HG02571 (cell line): ENCODE measurements at regions not wholly inside any gene's neighbourhood (a gene's known extent, or its start where the extent isn't known, plus 50 kb on each side); places are given as distances from the start of the nearest gene placed in this dataset.

Source experiments
- ATAC-seq: cut with Tn5 transposase; IDR thresholded peaks from one replicate; pipeline ENCODE4 v1.9.1; 2021; ENCODE audit warnings: mild to moderate bottlenecking, moderate library complexity; ENCODE audit not compliant: unreplicated experiment

- ATAC-seq, result no peak
These were observed 490.8 kb downstream of the EPM2A start for GRCh38 chr6:145244349-145245100.

GRCh38 chr6:145245119-145245518 lies 490.2 kb downstream of the EPM2A start:
- ATAC-seq, result no peak

- no peak for ATAC-seq
These were observed 487.5 kb downstream of the EPM2A start for GRCh38 chr6:145247692-145248419.

GRCh38 chr6:145250436-145250835 lies 484.9 kb downstream of the EPM2A start:
- no peak for ATAC-seq

GRCh38 chr6:145252737-145253136 lies 482.6 kb downstream of the EPM2A start:
- ATAC-seq, result no peak

GRCh38 chr6:145254649-145255401 lies 480.5 kb downstream of the EPM2A start:
- ATAC-seq, result no peak

- no peak for ATAC-seq
These were observed 477.6 kb downstream of the EPM2A start for GRCh38 chr6:145257704-145258103.

- no peak for ATAC-seq
These were observed 477.2 kb downstream of the EPM2A start for GRCh38 chr6:145258122-145258521.

GRCh38 chr6:145260484-145261175 lies 474.7 kb downstream of the EPM2A start:
- ATAC-seq, result no peak

- ATAC-seq, result no peak
These were observed 473.6 kb downstream of the EPM2A start for GRCh38 chr6:145261758-145262157.

GRCh38 chr6:145262771-145263170 lies 472.5 kb downstream of the EPM2A start:
- ATAC-seq, result no peak

GRCh38 chr6:145263778-145264211 lies 471.5 kb downstream of the EPM2A start:
- no peak for ATAC-seq

- no peak for ATAC-seq
These were observed 468.8 kb downstream of the EPM2A start for GRCh38 chr6:145266432-145267075.

GRCh38 chr6:145267076-145267867 lies 468.0 kb downstream of the EPM2A start:
- ATAC-seq, result no peak

GRCh38 chr6:145270464-145270863 lies 464.9 kb downstream of the EPM2A start:
- no peak for ATAC-seq

- no peak for ATAC-seq
These were observed 464.3 kb downstream of the EPM2A start for GRCh38 chr6:145271040-145271439.

GRCh38 chr6:145271577-145271976 lies 463.7 kb downstream of the EPM2A start:
- no peak for ATAC-seq

GRCh38 chr6:145272246-145272645 lies 463.1 kb downstream of the EPM2A start:
- no peak for ATAC-seq

GRCh38 chr6:145273136-145273535 lies 462.2 kb downstream of the EPM2A start:
- no peak for ATAC-seq

GRCh38 chr6:145274083-145274482 lies 461.2 kb downstream of the EPM2A start:
- no peak for ATAC-seq
